ENCODE measurements at regions not wholly inside any gene's neighbourhood (a gene's known extent, or its start where the extent isn't known, plus 50 kb on each side); places are given as distances from the start of the nearest gene placed in this dataset.
"Not testable (repeated sequence)": the region's sequence is repeated elsewhere in the genome, so short reads cannot be mapped to it uniquely, and the experiment has no call there.

DNA sequence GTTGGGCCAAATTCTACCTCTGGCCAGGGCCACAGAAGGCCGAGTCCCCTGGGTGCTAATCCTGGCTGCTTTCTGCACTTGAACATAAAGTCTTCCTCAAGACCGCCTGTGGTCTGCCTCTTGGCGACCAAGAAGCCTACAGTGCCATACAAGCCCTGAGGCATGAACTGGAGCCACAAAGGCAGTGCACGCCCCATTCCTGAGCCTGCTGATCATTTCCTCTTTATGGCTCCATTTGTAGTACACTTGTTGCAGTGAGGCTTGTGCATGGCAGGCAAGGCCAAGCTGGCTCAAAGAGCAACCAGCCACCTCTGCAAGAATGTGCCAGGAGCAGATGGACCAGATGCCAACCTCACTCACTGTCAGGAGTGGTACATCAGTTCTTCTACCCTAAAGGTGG, 636.1 kb upstream of the DEFB115 start:
- not testable (repeated sequence) for H3K27ac ChIP-seq (ENCODE audit: low read length); H3K4me2 ChIP-seq (ENCODE audit: low read depth, low read length, poor library complexity, severe bottlenecking); H3K9me2 ChIP-seq (replicated peaks; ENCODE audit: insufficient read depth, low read length); H3K27me3 ChIP-seq (ENCODE audit: low read length); DNase-seq; H3K9ac ChIP-seq (ENCODE audit: low read length); H4K20me1 ChIP-seq (ENCODE audit: insufficient read depth, low read depth, low read length); H3K9me3 ChIP-seq (ENCODE audit: low read length); H3K4me3 ChIP-seq (ENCODE audit: low read length); H3K4me1 ChIP-seq (ENCODE audit: low read length); H3K79me2 ChIP-seq (ENCODE audit: low read length); H3K36me3 ChIP-seq (ENCODE audit: insufficient read depth, low read length); H2AFZ ChIP-seq (ENCODE audit: low read length)

DNA sequence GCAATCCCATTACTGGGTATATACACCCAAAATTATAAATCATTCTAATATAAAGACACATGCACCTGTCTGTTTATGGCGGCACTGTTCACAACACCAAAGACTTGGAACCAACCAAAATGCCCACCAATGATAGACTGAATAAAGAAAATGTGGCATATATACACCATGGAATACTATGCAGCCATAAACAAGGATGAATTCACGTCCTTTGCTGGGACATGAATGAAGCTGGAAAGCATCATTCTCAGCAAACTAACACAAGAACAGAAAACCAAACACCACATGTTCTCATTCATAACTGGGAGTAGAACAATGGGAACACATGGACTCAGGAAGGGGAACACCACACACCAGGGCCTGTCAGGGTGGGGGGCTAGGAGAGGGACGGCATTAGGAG, 633.2 kb upstream of the DEFB115 start:
- not testable (repeated sequence) for H3K9me2 ChIP-seq (replicated peaks; ENCODE audit: insufficient read depth, low read length); H3K4me2 ChIP-seq (ENCODE audit: low read depth, low read length, poor library complexity, severe bottlenecking); H3K4me3 ChIP-seq (ENCODE audit: low read length); H3K27me3 ChIP-seq (ENCODE audit: low read length); H3K36me3 ChIP-seq (ENCODE audit: insufficient read depth, low read length); H3K9ac ChIP-seq (ENCODE audit: low read length); H3K79me2 ChIP-seq (ENCODE audit: low read length); DNase-seq; H2AFZ ChIP-seq (ENCODE audit: low read length); H3K9me3 ChIP-seq (ENCODE audit: low read length); H3K4me1 ChIP-seq (ENCODE audit: low read length); H3K27ac ChIP-seq (ENCODE audit: low read length); H4K20me1 ChIP-seq (ENCODE audit: insufficient read depth, low read depth, low read length)

GRCh38 chr20:30629376-30629775, 628.1 kb upstream of the DEFB115 start:
- not testable (repeated sequence) for H3K9me3 ChIP-seq (ENCODE audit: low read length); DNase-seq; H3K4me2 ChIP-seq (ENCODE audit: low read depth, low read length, poor library complexity, severe bottlenecking); H3K4me3 ChIP-seq (ENCODE audit: low read length); H3K36me3 ChIP-seq (ENCODE audit: insufficient read depth, low read length); H3K27me3 ChIP-seq (ENCODE audit: low read length); H3K27ac ChIP-seq (ENCODE audit: low read length); H3K9me2 ChIP-seq (replicated peaks; ENCODE audit: insufficient read depth, low read length); H3K79me2 ChIP-seq (ENCODE audit: low read length); H3K9ac ChIP-seq (ENCODE audit: low read length); H4K20me1 ChIP-seq (ENCODE audit: insufficient read depth, low read depth, low read length); H3K4me1 ChIP-seq (ENCODE audit: low read length); H2AFZ ChIP-seq (ENCODE audit: low read length)

DNA sequence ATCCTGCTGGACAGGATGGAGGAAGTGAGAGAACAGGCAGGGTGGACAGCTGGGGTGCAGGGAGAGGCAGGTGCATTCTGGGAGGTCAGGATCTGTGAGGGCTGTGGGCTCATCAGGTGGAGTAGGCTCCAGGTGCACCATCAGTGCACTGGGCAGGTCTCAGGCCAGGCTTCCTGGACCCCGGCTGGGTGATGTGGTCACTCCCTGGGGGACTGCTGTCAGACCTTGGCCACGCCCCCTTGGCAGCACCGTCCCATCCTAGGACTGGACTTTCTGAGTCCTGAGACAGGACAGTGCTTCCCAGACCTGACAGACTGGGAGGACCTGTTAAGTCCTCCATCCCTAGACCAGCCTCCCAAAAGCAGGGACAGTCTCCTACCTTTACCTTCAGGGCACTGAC, 626.7 kb upstream of the DEFB115 start:
- no peaks in the 10 kb centered on the region for H3K27me3 ChIP-seq (ENCODE audit: low read length)
- H2AFZ ChIP-seq (ENCODE audit: low read length): no peak overlapping the region
- no peaks in the 10 kb centered on the region for H3K9me2 ChIP-seq (replicated peaks; ENCODE audit: insufficient read depth, low read length)
- H3K4me2 ChIP-seq (ENCODE audit: low read depth, low read length, poor library complexity, severe bottlenecking): no peak overlapping the region
- no peak overlapping the region for H3K9ac ChIP-seq (ENCODE audit: low read length)
- no peak overlapping the region for H3K4me3 ChIP-seq (ENCODE audit: low read length)
- H3K79me2 ChIP-seq (ENCODE audit: low read length): no peaks in the 10 kb centered on the region
- H3K27ac ChIP-seq (ENCODE audit: low read length): no peak overlapping the region
- no peaks in the 10 kb centered on the region for H3K4me1 ChIP-seq (ENCODE audit: low read length)
- no peak for DNase-seq
- no peaks in the 10 kb centered on the region for H4K20me1 ChIP-seq (ENCODE audit: insufficient read depth, low read depth, low read length)
- peaks cover 7% of the 10 kb centered on the region; the same call in 1 of the 2 replicates for H3K9me3 ChIP-seq (ENCODE audit: low read length)
- H3K36me3 ChIP-seq (ENCODE audit: insufficient read depth, low read length): no peaks in the 10 kb centered on the region

GRCh38 chr20:30631261-30631789, 626.1 kb upstream of the DEFB115 start:
- not testable (repeated sequence) for H3K9ac ChIP-seq (ENCODE audit: low read length); DNase-seq; H2AFZ ChIP-seq (ENCODE audit: low read length); H4K20me1 ChIP-seq (ENCODE audit: insufficient read depth, low read depth, low read length); H3K4me2 ChIP-seq (ENCODE audit: low read depth, low read length, poor library complexity, severe bottlenecking); H3K9me2 ChIP-seq (replicated peaks; ENCODE audit: insufficient read depth, low read length); H3K4me3 ChIP-seq (ENCODE audit: low read length); H3K9me3 ChIP-seq (ENCODE audit: low read length); H3K36me3 ChIP-seq (ENCODE audit: insufficient read depth, low read length); H3K79me2 ChIP-seq (ENCODE audit: low read length); H3K27ac ChIP-seq (ENCODE audit: low read length); H3K27me3 ChIP-seq (ENCODE audit: low read length); H3K4me1 ChIP-seq (ENCODE audit: low read length)

DNA sequence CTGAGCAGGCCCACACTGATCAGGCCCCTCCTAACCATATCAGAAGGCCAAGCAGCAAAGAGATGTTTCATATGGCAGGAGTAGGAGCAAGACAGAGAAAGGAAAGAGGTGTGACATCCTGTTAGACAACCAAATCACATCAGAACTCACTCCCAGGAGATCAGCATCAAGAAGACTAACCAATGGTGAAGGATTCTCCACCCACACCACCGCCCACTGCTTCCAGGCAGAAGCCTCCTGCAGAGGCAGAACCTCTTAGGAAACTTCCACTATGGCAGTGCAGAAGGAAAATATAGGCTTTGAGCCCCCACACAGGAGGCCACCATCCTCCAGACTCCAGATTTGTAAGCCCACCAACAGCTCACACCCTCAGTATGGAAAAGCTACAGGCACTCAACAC, 624.7 kb upstream of the DEFB115 start:
- not testable (repeated sequence) for H4K20me1 ChIP-seq (ENCODE audit: insufficient read depth, low read depth, low read length); H3K27ac ChIP-seq (ENCODE audit: low read length); H3K9me2 ChIP-seq (replicated peaks; ENCODE audit: insufficient read depth, low read length); H3K9ac ChIP-seq (ENCODE audit: low read length); H3K4me2 ChIP-seq (ENCODE audit: low read depth, low read length, poor library complexity, severe bottlenecking); H3K27me3 ChIP-seq (ENCODE audit: low read length); H3K4me1 ChIP-seq (ENCODE audit: low read length); DNase-seq; H3K36me3 ChIP-seq (ENCODE audit: insufficient read depth, low read length); H3K4me3 ChIP-seq (ENCODE audit: low read length); H3K79me2 ChIP-seq (ENCODE audit: low read length); H2AFZ ChIP-seq (ENCODE audit: low read length)
- H3K9me3 ChIP-seq (ENCODE audit: low read length): peaks cover 11% of the 10 kb centered on the region; the same call in 1 of the 2 replicates

DNA sequence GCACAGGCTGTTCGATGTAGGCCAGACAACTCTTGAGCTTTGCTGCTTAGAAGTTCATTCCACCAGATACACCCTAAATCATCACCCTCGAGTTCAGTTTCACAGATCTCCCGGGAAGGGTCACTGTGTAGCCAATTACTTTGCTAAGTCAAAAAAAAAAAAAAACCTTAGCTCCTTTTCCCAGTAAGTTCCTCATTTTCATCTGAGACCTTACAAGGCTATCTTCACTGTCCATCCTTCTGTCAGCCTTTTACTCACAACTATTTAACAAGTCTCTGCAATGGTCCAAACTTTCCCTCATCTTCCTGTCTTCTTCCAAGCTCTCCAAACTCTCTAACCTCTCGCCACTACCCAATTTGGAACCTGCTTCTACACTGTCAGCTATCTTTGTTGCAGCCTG, 615.9 kb upstream of the DEFB115 start:
- H3K9me2 ChIP-seq (replicated peaks; ENCODE audit: insufficient read depth, low read length); H3K79me2 ChIP-seq (ENCODE audit: low read length); H3K27me3 ChIP-seq (ENCODE audit: low read length); H3K4me3 ChIP-seq (ENCODE audit: low read length); H3K27ac ChIP-seq (ENCODE audit: low read length); DNase-seq; H2AFZ ChIP-seq (ENCODE audit: low read length); H3K9ac ChIP-seq (ENCODE audit: low read length); H4K20me1 ChIP-seq (ENCODE audit: insufficient read depth, low read depth, low read length); H3K4me1 ChIP-seq (ENCODE audit: low read length); H3K4me2 ChIP-seq (ENCODE audit: low read depth, low read length, poor library complexity, severe bottlenecking); H3K9me3 ChIP-seq (ENCODE audit: low read length); H3K36me3 ChIP-seq (ENCODE audit: insufficient read depth, low read length): not testable (repeated sequence)

GRCh38 chr20:30660982-30661381, 596.5 kb upstream of the DEFB115 start:
- H3K9me3 ChIP-seq (ENCODE audit: low read length); H3K27ac ChIP-seq (ENCODE audit: low read length); H3K36me3 ChIP-seq (ENCODE audit: insufficient read depth, low read length); H3K4me2 ChIP-seq (ENCODE audit: low read depth, low read length, poor library complexity, severe bottlenecking); H3K79me2 ChIP-seq (ENCODE audit: low read length); H2AFZ ChIP-seq (ENCODE audit: low read length); H3K4me3 ChIP-seq (ENCODE audit: low read length); H3K4me1 ChIP-seq (ENCODE audit: low read length); H4K20me1 ChIP-seq (ENCODE audit: insufficient read depth, low read depth, low read length); H3K9me2 ChIP-seq (replicated peaks; ENCODE audit: insufficient read depth, low read length); H3K9ac ChIP-seq (ENCODE audit: low read length); H3K27me3 ChIP-seq (ENCODE audit: low read length); DNase-seq: not testable (repeated sequence)

GRCh38 chr20:30668418-30668817, 589.0 kb upstream of the DEFB115 start:
- not testable (repeated sequence) for H3K27me3 ChIP-seq (ENCODE audit: low read length); H3K4me2 ChIP-seq (ENCODE audit: low read depth, low read length, poor library complexity, severe bottlenecking); H3K9me2 ChIP-seq (replicated peaks; ENCODE audit: insufficient read depth, low read length); H3K4me3 ChIP-seq (ENCODE audit: low read length); H3K9me3 ChIP-seq (ENCODE audit: low read length); H3K27ac ChIP-seq (ENCODE audit: low read length); H3K79me2 ChIP-seq (ENCODE audit: low read length); H3K4me1 ChIP-seq (ENCODE audit: low read length); H3K36me3 ChIP-seq (ENCODE audit: insufficient read depth, low read length); DNase-seq; H4K20me1 ChIP-seq (ENCODE audit: insufficient read depth, low read depth, low read length); H3K9ac ChIP-seq (ENCODE audit: low read length); H2AFZ ChIP-seq (ENCODE audit: low read length)
